GM21423 (cell line): ENCODE measurements at regions not wholly inside any gene's neighbourhood (a gene's known extent, or its start where the extent isn't known, plus 50 kb on each side); places are given as distances from the start of the nearest gene placed in this dataset.

ENCODE experiments used
- ATAC-seq: cut with Tn5 transposase; IDR thresholded peaks from one replicate; pipeline ENCODE4 v1.9.1; 2021; ENCODE audit warnings: mild to moderate bottlenecking, moderate library complexity; ENCODE audit not compliant: unreplicated experiment

DNA sequence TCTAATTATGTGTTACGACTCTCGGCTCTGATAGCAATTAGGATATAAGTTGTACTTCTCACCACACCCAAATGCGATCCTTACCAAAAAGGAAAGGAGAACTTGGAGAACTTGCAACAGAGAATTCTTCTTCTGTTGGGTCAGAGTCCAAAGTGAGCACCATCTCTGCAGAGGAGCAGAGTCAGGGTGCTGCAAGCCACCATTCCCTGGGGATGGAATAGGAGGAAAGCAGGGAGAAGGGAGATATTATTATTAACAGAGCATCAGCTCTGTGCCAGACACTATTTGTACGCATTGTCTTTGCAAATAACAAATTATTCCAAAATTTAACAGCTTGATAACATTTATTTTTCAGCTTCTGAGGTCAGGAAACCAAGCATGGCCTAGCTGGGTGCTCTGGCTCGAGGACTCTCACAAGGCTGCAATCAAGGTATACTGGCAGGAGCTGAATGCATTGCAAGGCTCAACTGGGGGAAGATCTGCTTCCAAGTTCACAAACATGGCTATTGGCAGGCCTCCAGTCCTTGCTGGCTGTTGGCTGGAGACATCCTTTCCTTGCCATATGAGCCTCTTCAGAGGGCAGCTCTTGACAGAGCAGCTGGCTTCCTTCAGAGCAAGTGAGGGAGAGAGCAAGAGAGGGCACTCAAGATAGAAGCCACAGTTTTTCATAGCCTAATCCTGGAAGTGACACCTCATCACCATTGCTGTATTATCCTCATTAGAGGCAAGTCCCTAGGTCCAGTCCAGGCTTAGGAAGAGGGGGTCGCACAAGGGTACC lies 296.2 kb upstream of the CDH5 start:
- ATAC-seq, result no peak

DNA sequence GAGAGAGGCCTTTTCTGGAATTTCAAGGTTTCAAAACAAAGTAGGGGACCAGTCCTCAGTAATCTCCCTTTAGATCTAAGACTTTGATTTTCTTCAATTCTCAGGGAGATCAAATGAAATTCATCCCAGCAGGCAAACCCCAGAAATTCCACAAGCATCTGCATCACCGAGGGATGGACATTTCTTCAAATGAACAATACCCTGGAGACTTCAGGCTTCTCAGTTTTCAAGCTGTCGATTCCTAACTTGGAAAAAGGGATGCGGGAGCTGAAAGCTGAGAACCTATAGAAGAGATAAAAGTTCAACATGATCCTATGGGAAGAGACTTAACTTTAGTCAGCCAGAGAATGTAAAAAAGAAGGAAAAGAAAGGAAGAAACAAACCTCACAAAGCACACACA lies 296.9 kb upstream of the CDH5 start:
- no peak for ATAC-seq

DNA sequence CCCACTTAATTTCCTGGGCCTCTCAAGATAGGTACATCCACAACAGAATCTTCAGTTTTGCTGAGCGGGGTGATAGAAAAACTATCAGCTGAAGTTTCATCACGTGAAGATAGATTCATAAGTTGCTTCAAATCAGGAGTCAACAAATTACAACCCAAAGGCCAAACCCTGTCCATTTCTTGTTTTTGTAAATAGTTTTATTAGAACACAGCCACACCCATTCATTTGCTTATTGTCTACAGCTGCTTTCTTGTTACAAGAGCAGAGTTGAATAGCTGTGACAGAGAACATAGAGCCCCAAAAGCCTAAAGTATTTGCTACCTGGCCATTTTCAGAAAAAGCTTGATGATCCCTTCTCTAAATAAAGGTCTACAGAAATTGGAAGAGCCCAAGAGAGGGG lies 300.1 kb upstream of the CDH5 start:
- no peak for ATAC-seq

DNA sequence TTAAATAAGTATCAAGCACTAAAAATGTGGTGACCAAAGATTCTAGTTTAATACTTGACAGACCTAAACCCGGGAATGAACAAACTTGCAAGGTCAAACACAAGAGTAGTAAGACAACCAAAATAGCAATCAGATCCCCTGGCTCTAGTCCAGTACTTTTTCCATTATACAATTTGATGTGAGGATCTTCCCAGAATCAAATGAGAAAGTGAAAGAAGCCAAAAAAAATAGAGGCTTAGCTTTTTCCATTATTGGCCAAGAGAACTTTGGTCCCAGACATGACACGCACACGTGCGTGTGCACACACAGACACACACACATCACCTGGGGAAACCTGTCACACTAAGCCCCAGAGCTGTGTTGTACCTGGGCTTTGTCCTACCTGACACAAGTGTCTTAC lies 300.6 kb upstream of the CDH5 start:
- ATAC-seq, result no peak

DNA sequence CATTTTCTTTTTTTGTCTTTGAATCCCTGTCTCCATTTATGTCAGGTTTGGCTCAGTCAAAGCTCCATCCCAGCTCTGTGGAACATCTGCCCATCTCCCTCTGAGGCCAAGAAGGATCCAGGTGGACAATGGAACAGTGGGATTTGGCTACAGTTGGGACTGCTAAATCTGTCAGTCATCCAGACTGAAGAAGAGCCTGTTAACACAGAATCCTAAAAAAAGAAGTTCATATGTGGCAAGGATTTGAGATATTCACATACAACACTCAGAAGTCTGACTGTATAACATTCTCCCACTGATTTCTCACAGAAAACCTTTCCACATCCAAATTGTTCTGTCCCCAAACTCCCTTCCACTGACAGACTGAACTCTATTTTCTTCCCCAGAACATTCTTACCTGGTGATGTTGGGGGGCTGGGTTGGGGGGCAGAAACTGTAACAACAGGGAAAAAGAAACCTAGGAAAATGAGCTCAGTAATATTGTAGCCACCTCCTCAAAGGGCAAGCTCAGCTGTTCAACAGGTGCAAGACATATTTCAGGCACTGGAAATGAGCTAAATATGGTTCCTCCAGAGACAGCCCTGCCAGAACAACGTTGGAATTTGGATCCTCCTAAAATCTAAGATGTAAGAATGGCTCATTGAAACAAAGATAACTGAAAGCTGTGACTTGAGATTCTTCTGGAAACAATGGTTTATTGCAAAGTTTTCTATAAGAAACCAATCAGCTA lies 301.5 kb upstream of the CDH5 start:
- no peak for ATAC-seq

DNA sequence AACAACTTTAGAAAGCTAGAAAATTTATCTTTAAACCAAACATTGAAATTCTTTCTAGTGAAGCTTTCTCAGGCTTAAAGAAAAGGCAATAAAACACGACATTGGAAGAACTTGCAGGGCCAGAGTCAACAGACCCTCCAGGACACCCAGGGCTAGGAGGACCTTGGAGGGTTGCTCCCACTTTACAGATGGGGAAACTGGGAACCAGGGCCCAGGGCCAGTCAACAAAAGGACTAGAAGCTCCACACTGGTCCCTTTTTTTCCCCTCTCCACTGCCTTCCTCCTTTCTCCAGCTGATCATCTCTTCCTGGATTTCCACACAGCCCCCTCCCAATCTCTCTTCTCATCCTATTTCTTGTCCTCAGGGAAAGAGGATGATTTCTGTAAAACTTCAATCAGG lies 307.7 kb upstream of the CDH5 start:
- no peak for ATAC-seq

DNA sequence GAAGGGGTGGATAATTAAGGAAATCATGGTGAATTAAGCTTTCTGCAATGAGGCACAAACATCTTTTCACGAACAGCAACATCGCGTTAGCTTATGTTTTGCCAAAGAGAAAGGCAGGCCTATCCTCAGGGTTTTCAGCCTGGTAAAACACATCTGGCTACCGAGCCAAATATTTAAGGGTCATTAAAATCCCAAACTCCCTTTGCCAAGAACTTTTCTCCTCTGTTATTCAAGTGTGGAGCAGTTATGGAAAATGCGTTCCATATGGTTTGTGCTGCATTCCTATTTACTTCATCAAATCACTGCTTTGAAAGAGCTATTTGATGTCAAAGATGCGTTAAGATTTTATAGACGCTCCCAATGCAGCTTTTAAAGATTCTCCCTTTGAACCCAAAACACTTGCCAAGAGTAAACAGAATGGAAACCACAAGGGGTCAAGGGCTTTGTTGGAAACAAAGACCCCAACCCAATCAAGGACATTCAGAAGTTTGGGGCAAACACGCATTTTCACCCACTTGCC lies 308.3 kb upstream of the CDH5 start:
- no peak for ATAC-seq

DNA sequence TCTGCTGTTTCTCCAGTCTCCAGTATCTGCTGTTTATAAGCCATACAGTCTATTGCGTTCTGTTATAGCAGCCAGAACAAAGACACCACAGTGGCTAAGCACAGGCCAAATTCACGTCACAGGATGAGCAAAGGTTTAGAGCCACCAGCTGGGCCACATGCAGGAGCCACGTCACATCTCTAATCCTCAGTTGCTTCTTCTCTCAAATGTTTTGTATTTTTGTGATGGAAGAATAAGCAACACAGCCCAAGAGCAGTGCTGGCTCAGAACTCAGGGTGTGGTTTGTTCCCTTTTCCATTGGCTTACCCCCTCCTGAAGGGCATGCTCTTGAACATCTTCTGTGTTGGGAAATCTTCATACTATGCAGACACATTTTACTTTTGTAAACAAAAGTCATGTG lies 309.4 kb upstream of the CDH5 start:
- ATAC-seq, result no peak

DNA sequence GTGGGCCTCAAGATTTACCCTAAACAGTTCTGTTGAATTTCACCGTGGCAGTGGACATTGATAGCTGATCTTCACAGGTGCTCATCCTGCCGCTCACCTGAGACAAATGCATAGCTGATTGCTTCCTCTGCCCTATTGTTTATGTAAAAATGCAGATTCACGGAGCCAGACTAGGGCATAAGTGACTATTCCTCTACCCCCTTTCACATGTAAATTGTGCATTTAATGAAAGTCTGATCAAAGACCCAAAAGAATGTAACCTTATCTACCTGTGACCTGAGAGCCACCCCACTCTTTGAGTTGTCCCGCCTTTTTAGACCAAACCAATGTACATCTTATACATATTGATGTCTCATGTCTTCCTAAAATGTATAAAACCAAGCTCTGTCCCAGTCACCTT lies 312.4 kb upstream of the CDH5 start:
- no peak for ATAC-seq

DNA sequence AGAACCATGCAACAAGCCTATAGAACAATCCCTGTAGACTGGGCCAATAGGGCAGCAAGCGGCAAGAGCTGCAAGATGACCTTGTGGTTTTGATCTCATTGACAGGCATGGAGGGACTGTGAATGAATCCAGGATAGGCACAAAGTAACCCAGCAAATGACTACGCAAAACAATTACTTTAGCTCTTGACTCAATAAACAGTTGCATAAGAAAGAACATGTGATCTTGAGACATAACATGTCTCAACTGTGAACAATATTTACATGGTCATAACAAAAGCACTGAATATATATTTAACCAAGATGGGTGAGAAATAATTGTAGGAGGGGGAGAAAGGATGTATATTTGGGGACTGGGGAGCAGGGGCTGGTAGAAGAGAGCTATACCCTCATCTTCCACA lies 313.7 kb upstream of the CDH5 start:
- no peak for ATAC-seq

DNA sequence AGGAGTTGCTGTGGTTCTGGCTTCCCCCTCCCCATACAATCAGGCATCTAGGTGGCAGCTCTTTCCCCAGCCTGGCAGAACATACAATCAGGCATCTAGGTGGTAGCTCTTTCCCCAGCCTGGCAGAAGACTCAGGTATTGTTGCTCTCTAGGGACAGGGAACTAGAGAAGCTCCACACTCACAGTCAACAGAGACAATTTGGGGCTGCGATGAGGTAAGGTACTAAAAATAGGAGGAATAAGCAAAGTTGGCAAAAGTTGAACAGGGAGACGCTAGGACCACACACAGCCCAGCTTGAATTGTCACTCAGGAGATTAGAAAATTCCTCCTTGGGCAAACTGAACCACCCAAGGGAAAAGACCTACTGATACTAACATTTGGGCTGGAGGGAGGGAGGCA lies 315.5 kb upstream of the CDH5 start:
- ATAC-seq, result no peak

DNA sequence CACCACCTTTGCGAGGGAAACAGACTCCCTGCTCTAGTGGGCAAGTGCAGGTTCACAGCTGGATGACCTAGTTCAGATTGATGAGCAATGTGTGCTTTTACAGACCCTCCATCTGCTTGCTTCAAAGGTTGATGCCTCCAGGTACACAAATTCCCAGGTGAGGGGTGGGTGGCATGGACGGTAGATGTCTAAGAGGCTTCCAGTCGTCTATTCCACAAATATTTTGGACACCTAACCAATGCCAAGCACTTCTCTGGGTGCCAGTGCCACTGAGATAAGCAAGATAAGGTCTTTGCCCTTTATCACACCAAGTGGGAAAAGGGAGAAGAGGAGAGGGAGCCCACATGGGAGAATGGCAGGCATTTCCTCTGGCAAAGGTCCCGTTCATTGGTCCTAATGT lies 316.6 kb upstream of the CDH5 start:
- ATAC-seq, result no peak

DNA sequence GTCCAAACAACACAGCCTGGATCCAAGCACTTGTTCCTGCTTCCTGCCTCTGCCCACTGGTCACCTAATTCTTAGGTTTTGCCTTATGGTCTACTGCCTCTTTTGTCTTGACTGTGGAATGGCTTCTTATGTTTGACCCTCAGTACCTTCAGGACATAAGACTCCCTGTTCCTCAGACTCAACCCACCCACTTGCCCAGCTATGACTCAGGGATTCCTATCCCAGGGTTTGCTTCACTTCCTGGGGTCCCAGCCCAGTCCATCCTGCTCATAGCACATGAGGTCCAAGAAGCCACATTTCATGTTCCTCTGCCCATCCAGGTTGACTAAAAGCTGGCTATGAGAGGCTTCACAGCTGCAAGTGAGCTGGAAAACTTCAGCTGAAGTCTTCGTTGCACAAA lies 320.9 kb upstream of the CDH5 start:
- no peak for ATAC-seq

DNA sequence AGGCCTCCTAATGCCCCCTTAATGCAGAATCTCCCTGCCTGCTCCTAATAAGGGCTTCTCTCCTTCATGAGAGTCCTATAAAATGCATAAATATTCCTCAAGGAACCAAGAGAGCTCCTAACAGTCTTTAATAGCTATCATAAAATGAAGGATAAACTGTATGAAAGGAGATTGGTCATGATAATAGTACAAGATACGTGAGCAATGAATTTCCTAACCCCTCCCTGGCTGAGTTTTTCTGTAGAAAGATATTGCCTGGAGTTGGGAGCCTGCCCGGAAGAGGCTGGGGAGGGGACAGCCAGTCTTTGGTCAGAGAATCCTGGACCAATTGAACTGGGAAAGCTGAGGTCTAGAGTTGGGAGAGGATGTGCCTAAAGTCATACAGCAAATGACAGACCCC lies 321.9 kb upstream of the CDH5 start:
- no peak for ATAC-seq

DNA sequence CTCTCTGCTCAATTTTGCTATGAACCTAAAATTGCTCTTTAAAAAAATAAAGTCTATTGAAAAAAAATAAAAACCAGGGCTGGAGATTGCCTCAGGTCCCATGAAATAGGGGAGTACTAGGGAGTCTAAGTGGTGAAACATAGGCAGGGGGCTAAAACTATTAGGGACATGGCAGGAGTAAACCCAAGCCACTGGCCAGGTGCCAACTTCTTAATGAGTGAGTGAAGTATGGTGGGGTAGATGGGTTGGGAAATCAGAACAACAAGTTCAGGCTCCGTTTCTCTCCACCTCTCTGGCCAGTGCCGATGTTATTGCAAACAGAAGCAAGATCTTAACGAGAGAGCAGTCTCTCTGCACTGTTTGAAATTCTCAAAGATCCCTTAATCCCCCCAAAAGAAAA lies 322.4 kb upstream of the CDH5 start:
- no peak for ATAC-seq

DNA sequence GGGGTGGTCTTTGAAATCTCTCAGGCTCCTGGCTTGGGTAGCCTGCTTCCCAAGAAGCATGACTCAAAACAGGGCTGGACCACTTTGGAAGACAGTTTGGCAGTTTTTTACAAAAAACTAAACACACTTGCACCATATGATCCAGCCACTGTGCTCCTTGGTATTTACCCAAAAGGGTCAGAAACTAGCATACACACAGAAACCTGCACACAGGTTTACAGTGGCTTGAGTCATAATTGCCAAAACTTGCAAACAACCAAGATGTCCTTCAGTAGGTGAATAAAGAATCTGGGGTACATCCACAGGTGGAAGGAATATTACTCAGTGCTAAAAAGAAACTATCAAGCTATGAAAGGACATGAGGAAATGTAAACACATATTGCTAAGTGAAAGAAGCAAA lies 323.2 kb upstream of the CDH5 start:
- no peak for ATAC-seq

DNA sequence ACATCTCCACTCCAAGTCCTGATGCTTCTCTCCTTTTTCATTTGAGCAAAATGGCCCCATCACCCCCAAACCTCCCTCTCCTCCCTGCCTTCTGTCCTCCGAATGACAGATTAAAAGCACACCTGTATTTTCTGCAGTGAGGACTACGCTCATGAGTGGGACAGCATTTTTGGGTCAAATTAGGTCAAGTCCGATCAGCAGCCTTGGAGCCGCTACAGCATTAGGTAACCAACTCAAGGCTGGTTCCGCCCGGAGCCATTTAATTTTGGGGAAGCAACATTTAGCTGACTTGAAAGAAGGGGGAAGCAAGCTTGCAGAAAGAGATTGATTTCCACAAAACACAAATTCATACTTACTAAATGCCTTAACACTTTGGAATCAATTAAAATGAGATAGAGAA lies 324.1 kb upstream of the CDH5 start:
- ATAC-seq, result no peak

DNA sequence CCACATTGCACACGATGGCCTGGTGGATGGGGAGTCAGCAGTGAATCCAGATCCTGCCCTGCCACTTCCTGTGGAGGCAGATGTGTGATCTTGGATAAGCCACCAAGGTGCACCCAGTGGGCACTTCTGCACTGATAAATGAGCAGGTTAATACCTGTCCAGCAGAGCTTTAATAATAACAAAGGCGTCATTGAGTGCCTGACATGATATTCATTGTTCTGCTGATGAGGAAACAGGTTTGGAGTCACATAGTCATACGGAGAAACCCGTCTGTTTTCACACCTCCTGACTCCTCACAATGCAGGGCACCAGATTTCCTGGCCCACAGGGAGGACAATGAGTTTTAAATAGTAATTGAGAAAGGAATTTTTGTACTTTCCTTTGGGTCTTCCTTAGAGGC lies 324.6 kb upstream of the CDH5 start:
- no peak for ATAC-seq

DNA sequence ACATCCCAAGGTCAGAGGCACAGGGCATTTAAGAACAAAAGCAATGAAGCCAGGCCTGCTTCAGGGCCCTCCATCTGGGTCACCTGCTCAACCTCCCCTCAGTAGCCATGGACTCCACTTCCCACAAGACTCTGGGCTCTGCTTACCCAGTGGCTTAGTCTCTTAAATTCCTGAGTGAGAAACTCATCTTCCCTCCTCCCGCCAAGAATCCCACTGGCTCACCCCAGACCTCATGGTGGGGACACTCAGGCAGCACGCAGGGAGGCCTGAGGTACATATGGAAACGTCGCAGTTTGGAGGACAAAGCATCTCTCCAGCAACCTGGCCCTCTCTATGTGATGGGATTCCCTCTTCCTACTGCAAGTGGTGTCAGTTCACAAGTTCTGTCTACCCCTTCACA lies 326.7 kb upstream of the CDH5 start:
- no peak for ATAC-seq

DNA sequence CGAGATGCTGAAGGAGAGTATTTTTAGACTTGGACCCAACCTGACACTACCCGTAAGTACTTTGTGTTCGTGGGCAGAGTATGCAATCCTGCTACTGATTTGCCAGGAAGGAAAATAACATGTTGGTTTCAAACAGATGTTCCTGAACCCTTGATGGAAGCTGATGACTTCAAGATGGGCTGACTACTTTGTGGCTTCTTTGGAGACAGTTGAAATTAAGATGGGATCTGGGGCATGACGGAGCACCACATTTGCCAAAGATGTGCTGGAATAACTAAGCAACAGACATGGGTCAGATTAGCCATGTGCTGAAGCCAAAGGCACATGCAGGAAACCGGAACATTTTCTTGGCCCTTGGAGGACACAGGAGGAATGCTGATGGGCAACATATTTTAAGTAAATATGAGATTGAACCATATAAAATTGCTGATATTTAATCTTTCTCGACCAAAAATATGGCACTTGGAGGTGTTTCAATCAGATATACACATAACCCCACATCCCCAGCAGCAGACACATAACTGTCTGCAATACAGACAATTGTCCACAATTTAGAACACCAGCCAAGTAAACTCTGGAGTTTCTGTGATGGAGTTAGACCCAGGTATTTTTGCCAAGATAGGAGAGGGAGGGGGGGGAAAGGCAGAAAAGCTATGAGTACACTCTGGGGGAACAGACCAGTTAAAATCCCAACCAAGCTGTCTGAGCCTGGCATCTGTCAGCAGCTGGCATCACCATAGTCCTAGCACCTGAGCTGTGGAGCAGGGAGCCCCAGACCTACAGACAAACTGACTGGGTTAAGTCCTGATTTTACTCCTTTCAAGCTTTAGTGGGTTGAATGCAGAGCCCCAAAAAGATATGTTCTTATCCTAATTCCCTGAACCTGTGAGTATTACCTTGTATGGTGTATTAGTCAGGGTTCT lies 329.4 kb upstream of the CDH5 start:
- ATAC-seq, result no peak

DNA sequence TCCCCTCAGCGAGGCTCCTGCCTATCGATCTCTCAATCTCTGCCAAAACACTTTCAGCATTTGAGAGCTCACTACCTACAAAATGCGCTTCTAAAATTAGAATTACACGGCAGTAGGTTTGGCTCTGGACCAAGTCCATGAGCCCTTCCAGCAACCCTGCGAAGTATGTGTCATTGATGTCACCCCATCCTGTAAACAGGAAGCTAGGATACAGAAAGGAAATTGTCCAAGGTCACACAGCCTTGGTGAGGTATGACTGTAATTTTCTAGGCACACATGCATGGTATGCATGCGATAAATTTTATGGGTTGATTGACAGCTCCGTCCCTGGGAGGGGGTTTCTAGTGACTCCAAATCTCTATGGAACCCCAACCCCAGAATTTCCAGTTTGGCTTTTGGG lies 330.3 kb upstream of the CDH5 start:
- no peak for ATAC-seq
